SK-N-SH (cell line): ENCODE measurements at regions not wholly inside any gene's neighbourhood (a gene's known extent, or its start where the extent isn't known, plus 50 kb on each side); places are given as distances from the start of the nearest gene placed in this dataset.

ENCODE experiments used
- CTCF ChIA-PET: fragments of 300-600, 350-600 bp; formaldehyde crosslinking; extraction: SDS; loops from one replicate; lab custom pipeline; 2021; lab: Yijun Ruan, JAX
- POLR2A ChIA-PET: fragments of 350-600 bp; sonication (Branson Sonifier 250); formaldehyde crosslinking; extraction: SDS; loops from one replicate; lab custom pipeline; 2020; ENCODE audit warnings: antibody characterized with exemption, inconsistent platforms; lab: Yijun Ruan, JAX
- DNase-seq: peaks from one replicate; pipeline ENCODE4 v3.0.0; 2012
- H2AFZ ChIP-seq: fragments of 200-600 bp; sonication (generic); 2 replicates; pipeline ENCODE4 v1.8.1; 2016; ENCODE audit warnings: antibody characterized with exemption, mild to moderate bottlenecking, low read depth
- H3F3A ChIP-seq: fragments of 200-600 bp; sonication (generic); replicated peaks from 2 replicates; pipeline ENCODE3; 2016; ENCODE audit warnings: antibody characterized with exemption, mild to moderate bottlenecking; ENCODE audit not compliant: insufficient read depth
- H3K27ac ChIP-seq, 2 experiments: fragments of 200-500 bp in 1 of 2; fragments of 200-600 bp in 1 of 2; sonication (Bioruptor generic) in 1 of 2; sonication (generic), shearing (Covaris generic) in 1 of 2; 2 replicates each; pipeline versions ENCODE4 v1.5.1 to v1.6.1; 2014 to 2016; ENCODE audit warnings: low read depth in 2 of 2, inconsistent platforms in 1 of 2, low read length in 1 of 2, mild to moderate bottlenecking in 1 of 2, mixed read lengths in 1 of 2
- H3K27me3 ChIP-seq: fragments of 200-600 bp; sonication (generic), shearing (Covaris generic); 2 replicates; pipeline ENCODE4 v1.6.1; 2016; ENCODE audit warnings: mixed run types; ENCODE audit not compliant: insufficient read depth
- H3K36me3 ChIP-seq, 2 experiments: fragments of 200-500 bp in 1 of 2; fragments of 200-600 bp in 1 of 2; sonication (Bioruptor generic) in 1 of 2; sonication (generic) in 1 of 2; replicated peaks in 1 of 2; 2 replicates each; pipeline versions ENCODE3 to v1.5.1; 2014 to 2016; ENCODE audit warnings: low read length in 1 of 2, mild to moderate bottlenecking in 1 of 2; ENCODE audit not compliant: insufficient read depth in 2 of 2, control insufficient read depth in 1 of 2
- H3K4me1 ChIP-seq, 2 experiments: fragments of 200-500 bp in 1 of 2; fragments of 200-600 bp in 1 of 2; sonication (Bioruptor generic) in 1 of 2; sonication (generic), shearing (Covaris generic) in 1 of 2; 2 replicates each; pipeline versions ENCODE4 v1.5.1 to v1.6.1; 2014 to 2016; ENCODE audit warnings: low read depth in 1 of 2, low read length in 1 of 2, mixed run types in 1 of 2; ENCODE audit not compliant: insufficient read depth in 2 of 2, control insufficient read depth in 1 of 2
- H3K4me2 ChIP-seq: fragments of 200-600 bp; sonication (generic), shearing (Covaris generic); 2 replicates; pipeline ENCODE4 v1.6.1; 2017; ENCODE audit warnings: mixed run types
- H3K4me3 ChIP-seq, 2 experiments: fragments of 200-500 bp in 1 of 2; fragments of 200-600 bp in 1 of 2; sonication (Bioruptor generic) in 1 of 2; sonication (generic), shearing (Covaris generic) in 1 of 2; 2 replicates each; pipeline versions ENCODE4 v1.5.1 to v1.8.1; 2014 to 2016; ENCODE audit warnings: low read depth in 2 of 2, inconsistent platforms in 1 of 2, low read length in 1 of 2, mild to moderate bottlenecking in 1 of 2, mixed read lengths in 1 of 2, moderate library complexity in 1 of 2
- H3K79me2 ChIP-seq: fragments of 200-600 bp; sonication (generic); 2 replicates; pipeline ENCODE4 v1.8.1; 2017; ENCODE audit warnings: mild to moderate bottlenecking; ENCODE audit not compliant: insufficient read depth
- H3K9ac ChIP-seq: fragments of 200-600 bp; sonication (generic); 2 replicates; pipeline ENCODE4 v1.6.1; 2017; ENCODE audit warnings: mixed run types
- H3K9me2 ChIP-seq: fragments of 200-600 bp; sonication (generic); 2 replicates; pipeline ENCODE4 v1.6.1; 2017; ENCODE audit warnings: mixed run types
- H3K9me3 ChIP-seq: fragments of 200-600 bp; sonication (generic); 2 replicates; pipeline ENCODE4 v1.6.1; 2017; ENCODE audit warnings: mixed run types, mild to moderate bottlenecking, moderate library complexity
- H4K20me1 ChIP-seq: fragments of 200-600 bp; sonication (generic); 2 replicates; pipeline ENCODE4 v1.6.1; 2017; ENCODE audit warnings: mild to moderate bottlenecking, mixed run types; ENCODE audit not compliant: insufficient read depth
- FOXM1 ChIP-seq: IDR thresholded peaks from 2 replicates; pipeline ENCODE4 v1.4.0; 2012; ENCODE audit warnings: low read depth, mild to moderate bottlenecking
- GABPA ChIP-seq: IDR thresholded peaks from 2 replicates; pipeline ENCODE4 v1.4.0; 2012; ENCODE audit warnings: low read depth, mild to moderate bottlenecking
- GATA2 ChIP-seq: sonication (generic); formaldehyde crosslinking; IDR thresholded peaks from 2 replicates; pipeline ENCODE4 v1.5.0; 2020; ENCODE audit warnings: mild to moderate bottlenecking, missing genetic modification reagents
- MAX ChIP-seq: IDR thresholded peaks from 2 replicates; pipeline ENCODE4 v1.4.0; 2012; ENCODE audit warnings: low read depth
- MEF2A ChIP-seq: IDR thresholded peaks from 2 replicates; pipeline ENCODE4 v1.4.0; 2012; ENCODE audit warnings: low read depth, borderline replicate concordance
- MXI1 ChIP-seq: IDR thresholded peaks from 2 replicates; pipeline ENCODE4 v1.6.1; 2012; ENCODE audit warnings: mild to moderate bottlenecking, low read depth, low read length, improper control_type of control experiment
- NRF1 ChIP-seq: IDR thresholded peaks from 2 replicates; pipeline ENCODE4 v1.6.1; 2012; ENCODE audit warnings: low read depth, mild to moderate bottlenecking, low read length
- PBX3 ChIP-seq: IDR thresholded peaks from 2 replicates; pipeline ENCODE4; 2012
- POLR2AphosphoS5 ChIP-seq: IDR thresholded peaks from 2 replicates; pipeline ENCODE4 v1.6.1; 2012; ENCODE audit warnings: low read depth, low read length
- RCOR1 ChIP-seq: fragments of 150-350 bp; IDR thresholded peaks from 2 replicates; pipeline ENCODE4 v1.6.1; 2017; ENCODE audit warnings: antibody characterized with exemption, low read length
- RXRA ChIP-seq: IDR thresholded peaks from 2 replicates; pipeline ENCODE4 v1.4.0; 2012; ENCODE audit warnings: low read depth, mild to moderate bottlenecking, borderline replicate concordance
- SIN3A ChIP-seq: IDR thresholded peaks from 2 replicates; pipeline ENCODE4 v1.6.1; 2012; ENCODE audit warnings: low read depth, mild to moderate bottlenecking, low read length, moderate library complexity, borderline replicate concordance
- SMC3 ChIP-seq: IDR thresholded peaks from 2 replicates; pipeline ENCODE4 v1.6.1; 2012; ENCODE audit warnings: low read depth, low read length, improper control_type of control experiment
- TCF12 ChIP-seq: IDR thresholded peaks from 2 replicates; pipeline ENCODE4 v1.4.0; 2012
- TEAD4 ChIP-seq: IDR thresholded peaks from 2 replicates; pipeline ENCODE4 v1.4.0; 2012; ENCODE audit warnings: mild to moderate bottlenecking, borderline replicate concordance; ENCODE audit not compliant: insufficient read depth
- YY1 ChIP-seq: IDR thresholded peaks from 2 replicates; pipeline ENCODE4 v1.4.0; 2012; ENCODE audit warnings: low read depth, mild to moderate bottlenecking
- ZBTB33 ChIP-seq: IDR thresholded peaks from 2 replicates; pipeline ENCODE4 v1.4.0; 2012; ENCODE audit warnings: low read depth, borderline replicate concordance
- WGBS: methylation state at CpG from one replicate; pipeline ENCODE4 v1.1.6; 2017; ENCODE audit warnings: low lambda C conversion rate; 5-methylcytosine and 5-hydroxymethylcytosine counted together
- TF ChIP-seq, protein P1 (sequence below): IDR thresholded peaks from 2 replicates; pipeline ENCODE4 v1.6.1; 2012; ENCODE audit warnings: mild to moderate bottlenecking, low read depth, low read length, moderate library complexity

GRCh38 chr3:145070795-145071194, 1090.2 kb downstream of the PLOD2 start:
- H3K79me2 ChIP-seq: no peaks in the 10 kb centered on the region
- ChIA-PET POLR2A (no interaction called here), CTCF (no interaction called here)
- H3K4me2 ChIP-seq: no peak overlapping the region
- no peak for TF ChIP-seq RXRA
- TF ChIP-seq SIN3A: no peak
- TF ChIP-seq FOXM1: no peak
- no peak for TF ChIP-seq MAX
- TF ChIP-seq GABPA: no peak
- TF ChIP-seq POLR2AphosphoS5: no peak
- no peak for TF ChIP-seq MXI1
- TF ChIP-seq MEF2A: no peak
- TF ChIP-seq TCF12: no peak
- TF ChIP-seq, protein P1, sequence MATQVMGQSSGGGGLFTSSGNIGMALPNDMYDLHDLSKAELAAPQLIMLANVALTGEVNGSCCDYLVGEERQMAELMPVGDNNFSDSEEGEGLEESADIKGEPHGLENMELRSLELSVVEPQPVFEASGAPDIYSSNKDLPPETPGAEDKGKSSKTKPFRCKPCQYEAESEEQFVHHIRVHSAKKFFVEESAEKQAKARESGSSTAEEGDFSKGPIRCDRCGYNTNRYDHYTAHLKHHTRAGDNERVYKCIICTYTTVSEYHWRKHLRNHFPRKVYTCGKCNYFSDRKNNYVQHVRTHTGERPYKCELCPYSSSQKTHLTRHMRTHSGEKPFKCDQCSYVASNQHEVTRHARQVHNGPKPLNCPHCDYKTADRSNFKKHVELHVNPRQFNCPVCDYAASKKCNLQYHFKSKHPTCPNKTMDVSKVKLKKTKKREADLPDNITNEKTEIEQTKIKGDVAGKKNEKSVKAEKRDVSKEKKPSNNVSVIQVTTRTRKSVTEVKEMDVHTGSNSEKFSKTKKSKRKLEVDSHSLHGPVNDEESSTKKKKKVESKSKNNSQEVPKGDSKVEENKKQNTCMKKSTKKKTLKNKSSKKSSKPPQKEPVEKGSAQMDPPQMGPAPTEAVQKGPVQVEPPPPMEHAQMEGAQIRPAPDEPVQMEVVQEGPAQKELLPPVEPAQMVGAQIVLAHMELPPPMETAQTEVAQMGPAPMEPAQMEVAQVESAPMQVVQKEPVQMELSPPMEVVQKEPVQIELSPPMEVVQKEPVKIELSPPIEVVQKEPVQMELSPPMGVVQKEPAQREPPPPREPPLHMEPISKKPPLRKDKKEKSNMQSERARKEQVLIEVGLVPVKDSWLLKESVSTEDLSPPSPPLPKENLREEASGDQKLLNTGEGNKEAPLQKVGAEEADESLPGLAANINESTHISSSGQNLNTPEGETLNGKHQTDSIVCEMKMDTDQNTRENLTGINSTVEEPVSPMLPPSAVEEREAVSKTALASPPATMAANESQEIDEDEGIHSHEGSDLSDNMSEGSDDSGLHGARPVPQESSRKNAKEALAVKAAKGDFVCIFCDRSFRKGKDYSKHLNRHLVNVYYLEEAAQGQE: no peak
- TF ChIP-seq YY1: no peak
- no peak for TF ChIP-seq PBX3
- TF ChIP-seq RCOR1: no peak
- TF ChIP-seq GATA2 (CRISPR knock-in tag): no peak
- TF ChIP-seq SMC3: no peak
- no peak for TF ChIP-seq NRF1
- TF ChIP-seq ZBTB33: no peak
- TF ChIP-seq TEAD4: no peak
- H3K27ac ChIP-seq: no peak overlapping the region
- H3K9me2 ChIP-seq: no peaks in the 10 kb centered on the region
- H2AFZ ChIP-seq: no peak overlapping the region
- H3K27me3 ChIP-seq: no peaks in the 10 kb centered on the region
- H3K9me3 ChIP-seq: no peaks in the 10 kb centered on the region
- H3K9ac ChIP-seq: no peak overlapping the region
- no peaks in the 10 kb centered on the region for H3K36me3 ChIP-seq
- DNase-seq: no peak
- no peak overlapping the region for H3K4me3 ChIP-seq
- no peaks in the 10 kb centered on the region for H3F3A ChIP-seq
- WGBS: 13% methylated on average over 2 of the region's 2 CpGs
- H4K20me1 ChIP-seq: no peaks in the 10 kb centered on the region
- H3K4me1 ChIP-seq: no peaks in the 10 kb centered on the region
